ENCODE measurements at regions not wholly inside any gene's neighbourhood (a gene's known extent, or its start where the extent isn't known, plus 50 kb on each side); places are given as distances from the start of the nearest gene placed in this dataset.

- TF ChIP-seq NPAS2 (CRISPR knock-in tag; IDR thresholded peaks at IDR 0.05; ENCODE audit: borderline replicate concordance) (no peak), XRCC5 (optimal IDR thresholded peaks at IDR 0.05; ENCODE audit: low read length) (no peak), CTCF (CRISPR knock-in tag; IDR thresholded peaks at IDR 0.05) (no peak), HDAC1 (CRISPR knock-in tag; IDR thresholded peaks at IDR 0.05) (no peak), TEAD2 (CRISPR knock-in tag; IDR thresholded peaks at IDR 0.05) (no peak), EED (CRISPR knock-in tag; IDR thresholded peaks at IDR 0.05) (no peak), ATF4 (CRISPR knock-in tag; IDR thresholded peaks at IDR 0.05) (no peak), ZNF710 (CRISPR knock-in tag; IDR thresholded peaks at IDR 0.05; ENCODE audit: borderline replicate concordance) (no peak), WIZ (CRISPR knock-in tag; IDR thresholded peaks at IDR 0.05) (no peak), HIC2 (CRISPR knock-in tag; IDR thresholded peaks at IDR 0.05; ENCODE audit: low read depth) (no peak), POLR2AphosphoS5 (IDR thresholded peaks at IDR 0.05; ENCODE audit: low read depth, low read length) (no peak), ZNF644 (CRISPR knock-in tag; IDR thresholded peaks at IDR 0.05; ENCODE audit: low read depth) (no peak), PATZ1 (CRISPR knock-in tag; IDR thresholded peaks at IDR 0.05) (no peak)
Measured at GRCh38 chr5:176728831-176729251, 81.5 kb upstream of the UNC5A start.

Measured in HepG2 (cell line).